ENCODE measurements at regions not wholly inside any gene's neighbourhood (a gene's known extent, or its start where the extent isn't known, plus 50 kb on each side); places are given as distances from the start of the nearest gene placed in this dataset.
"Not testable (repeated sequence)": the region's sequence is repeated elsewhere in the genome, so short reads cannot be mapped to it uniquely, and the experiment has no call there.

DNA sequence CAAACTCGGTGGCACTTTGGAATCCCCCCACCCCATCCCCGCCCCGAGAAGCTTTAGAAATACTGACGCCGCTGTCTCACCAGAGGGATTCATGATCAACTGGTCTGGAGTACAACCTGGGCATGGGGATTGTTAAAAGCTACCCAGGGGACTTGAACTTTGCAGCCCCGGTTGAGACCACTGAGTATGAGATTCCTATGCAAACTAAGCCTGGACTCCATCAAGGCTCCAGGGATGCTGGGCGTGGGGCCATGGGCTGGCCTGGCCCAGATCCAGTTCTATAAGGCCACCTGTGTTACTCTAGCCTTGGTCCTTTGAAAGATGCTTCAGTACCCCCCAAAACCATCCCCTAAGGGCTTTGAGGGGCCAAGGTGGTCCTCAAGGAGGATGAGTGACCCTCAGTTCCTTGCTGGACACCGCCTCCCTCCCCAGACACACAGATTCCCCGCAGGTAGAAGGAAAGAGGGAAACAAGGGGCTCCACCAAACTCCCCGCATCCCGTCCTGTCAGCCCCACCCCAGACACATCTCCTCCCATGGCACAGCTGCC is 68.5 kb downstream of the MRPL36 start:
- DNase-seq = no peak

DNA sequence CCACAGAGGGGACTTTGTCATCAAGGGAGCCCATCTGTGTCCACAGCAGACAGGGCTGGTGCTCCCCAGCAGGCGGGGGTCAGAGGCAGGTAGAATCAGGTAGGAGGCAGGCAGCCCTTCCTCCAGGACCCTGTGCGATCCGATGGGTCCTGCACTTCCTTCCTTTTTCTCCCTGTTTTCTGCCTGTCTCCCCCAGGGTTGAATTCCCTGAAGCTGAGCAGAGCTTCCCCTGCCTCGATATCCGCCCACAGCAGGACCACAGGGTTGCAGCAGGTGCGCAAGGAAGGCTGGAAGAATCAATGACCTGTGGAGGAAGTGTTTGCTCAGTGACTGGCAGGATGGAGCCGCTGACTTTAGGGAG is 69.2 kb downstream of the MRPL36 start:
- DNase-seq = no peak

DNA sequence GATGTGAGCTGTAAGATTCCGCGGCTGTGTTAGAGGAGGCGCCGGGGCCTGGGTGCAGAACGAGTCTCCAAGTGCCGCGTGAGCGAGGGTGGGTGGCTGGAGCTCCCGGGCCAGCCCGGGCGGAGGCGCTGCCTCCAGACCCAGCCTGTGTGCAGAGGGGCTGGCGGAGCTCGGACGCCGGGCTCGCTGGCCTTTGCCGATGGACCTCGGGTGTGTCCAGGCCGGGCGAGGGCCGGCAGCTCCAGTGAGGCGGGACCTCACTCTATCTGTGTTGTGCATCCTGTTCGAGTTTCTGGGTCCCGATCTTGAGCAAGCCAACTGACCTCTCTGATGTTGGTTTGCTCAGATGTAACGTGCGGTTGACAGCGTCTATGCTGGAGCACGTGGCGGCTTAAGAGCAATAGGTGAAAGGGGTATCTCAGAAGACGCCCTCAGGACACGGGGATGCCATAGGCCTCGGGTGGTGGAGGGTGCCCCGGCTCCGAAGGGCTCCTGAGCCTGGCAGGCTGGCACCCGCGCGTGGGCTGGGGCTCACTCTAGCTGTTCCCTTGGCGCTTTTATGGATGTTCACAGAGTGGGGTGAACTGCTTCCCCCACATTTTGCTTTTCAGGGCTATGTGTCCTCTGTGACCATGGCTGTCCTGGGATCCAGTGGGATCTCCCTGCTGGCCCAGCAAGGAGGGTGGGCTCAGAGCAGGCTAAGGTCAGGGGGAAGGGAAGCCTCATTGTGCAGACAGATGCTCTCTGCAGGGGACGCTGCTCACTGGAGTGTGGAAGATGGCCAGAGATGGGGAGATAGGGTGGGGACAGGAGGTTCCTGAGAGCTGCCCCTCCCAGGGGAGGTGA is 69.8 kb downstream of the MRPL36 start:
- no peak for DNase-seq

DNA sequence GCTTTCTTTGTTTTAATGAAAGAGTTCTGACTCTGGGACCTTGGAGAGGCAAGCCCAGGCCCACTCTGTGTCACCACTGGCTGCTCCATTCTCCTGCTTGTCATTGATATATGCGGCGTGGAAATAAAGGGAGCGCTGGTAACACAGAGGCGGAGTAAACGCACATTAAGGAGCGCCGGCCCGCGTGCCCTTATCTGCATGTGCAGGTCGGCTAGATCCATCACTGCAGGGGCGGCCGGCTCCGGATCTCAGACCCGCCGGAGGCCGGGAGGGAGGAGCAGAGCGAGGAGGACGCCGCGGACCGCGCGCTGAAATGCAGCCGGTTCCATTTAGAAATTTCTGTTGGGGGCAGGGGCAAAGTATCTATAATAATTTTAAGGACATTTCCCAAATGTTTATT is 70.8 kb downstream of the MRPL36 start:
- DNase-seq = no peak

DNA sequence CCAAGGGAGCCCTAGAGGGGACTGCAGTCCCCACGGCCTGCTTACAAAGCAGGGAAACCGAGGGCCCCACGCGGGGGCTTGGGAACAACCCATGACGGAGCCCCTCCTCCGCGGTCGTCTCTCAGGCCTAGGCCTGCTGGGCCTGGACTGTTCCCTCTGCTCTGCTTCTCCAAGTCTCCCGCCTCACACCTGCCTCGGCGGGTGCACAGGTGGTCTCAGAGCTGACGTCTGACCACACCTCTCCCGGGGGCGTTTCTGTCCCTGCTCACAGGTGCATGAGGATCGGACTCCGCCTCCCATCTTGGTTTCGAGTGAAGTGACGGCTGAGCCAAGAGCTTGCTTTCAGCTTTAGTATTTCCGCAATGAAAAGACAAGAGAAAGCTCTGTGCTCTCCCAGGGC is 72.1 kb downstream of the MRPL36 start:
- no peak for DNase-seq

DNA sequence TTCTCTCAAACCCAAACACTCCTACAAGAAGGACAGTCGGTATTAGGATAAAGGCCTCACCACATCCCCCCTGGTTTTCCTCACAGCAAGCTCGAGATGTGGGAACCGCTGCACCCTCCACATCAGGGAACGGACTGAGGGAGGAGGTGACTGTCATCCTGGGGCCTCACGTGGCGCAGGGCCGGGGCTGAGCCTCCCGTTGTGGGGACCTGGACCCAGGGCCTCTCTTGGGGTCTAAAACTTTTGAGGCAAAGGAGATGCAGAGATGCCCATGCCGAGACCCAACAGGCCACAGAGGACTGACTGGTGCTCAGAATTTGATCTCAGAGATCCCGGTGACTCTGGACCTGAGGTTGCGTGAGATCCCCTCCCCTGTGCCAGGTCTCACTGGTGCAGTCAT is 72.7 kb downstream of the MRPL36 start:
- DNase-seq = no peak

DNA sequence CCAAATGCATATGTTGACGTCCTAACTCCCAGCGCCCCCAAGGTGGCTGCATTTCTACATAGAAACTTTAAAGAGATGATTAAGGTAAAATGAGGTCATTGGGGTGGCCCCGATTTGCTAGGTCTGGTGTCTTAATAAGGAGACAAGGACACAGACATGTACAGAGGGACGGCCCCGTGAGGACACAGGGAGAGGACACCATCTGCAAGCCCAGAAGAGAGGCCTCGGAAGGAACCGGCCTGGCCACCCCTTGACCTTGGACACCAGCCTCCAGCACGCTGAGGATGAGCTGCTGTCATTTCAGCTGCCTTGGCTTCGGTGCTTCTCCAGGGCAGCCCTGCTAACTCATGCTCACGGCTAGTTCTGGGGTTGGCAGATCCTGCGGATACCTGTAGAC is 73.2 kb downstream of the MRPL36 start:
- DNase-seq = no peak

DNA sequence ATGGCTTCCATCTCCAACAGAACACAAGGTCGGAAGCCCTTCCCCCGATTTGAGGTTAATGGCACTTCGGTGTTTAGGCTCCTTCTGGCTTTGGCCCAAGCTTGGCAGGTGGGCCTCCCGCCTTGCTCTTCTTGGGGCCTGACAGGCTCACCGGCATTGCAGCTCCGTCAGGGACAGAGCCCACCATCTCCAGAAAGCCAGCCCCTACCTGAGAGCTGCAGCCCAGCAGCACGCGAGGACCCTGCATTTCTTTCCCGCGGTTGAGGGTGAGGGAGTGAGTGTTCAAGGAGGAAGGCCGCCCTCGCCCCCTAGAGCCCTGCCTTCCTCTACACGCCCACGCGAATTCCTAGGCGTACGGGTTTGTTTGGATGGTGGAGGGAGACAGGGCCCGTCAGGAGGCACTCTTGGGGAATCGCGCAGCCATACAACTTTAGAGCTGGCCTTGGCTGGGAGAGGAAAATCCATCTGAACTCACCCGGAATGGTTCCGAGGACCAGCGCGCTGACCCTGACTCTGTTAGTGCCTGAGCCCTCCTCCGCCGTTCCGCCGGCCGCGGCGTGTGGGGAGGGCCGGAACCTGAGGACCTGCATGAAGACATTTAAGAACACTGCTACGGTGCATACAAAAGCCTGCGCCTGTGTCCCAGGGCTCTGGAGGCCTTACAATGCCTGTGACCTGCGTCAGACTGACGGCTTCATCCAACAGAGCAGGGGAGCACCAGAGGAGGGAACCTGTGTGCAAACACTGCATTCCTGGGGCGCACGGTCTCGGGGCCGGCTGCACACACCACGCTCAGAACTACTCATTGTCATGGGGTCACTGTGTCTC is 73.8 kb downstream of the MRPL36 start:
- DNase-seq = no peak

DNA sequence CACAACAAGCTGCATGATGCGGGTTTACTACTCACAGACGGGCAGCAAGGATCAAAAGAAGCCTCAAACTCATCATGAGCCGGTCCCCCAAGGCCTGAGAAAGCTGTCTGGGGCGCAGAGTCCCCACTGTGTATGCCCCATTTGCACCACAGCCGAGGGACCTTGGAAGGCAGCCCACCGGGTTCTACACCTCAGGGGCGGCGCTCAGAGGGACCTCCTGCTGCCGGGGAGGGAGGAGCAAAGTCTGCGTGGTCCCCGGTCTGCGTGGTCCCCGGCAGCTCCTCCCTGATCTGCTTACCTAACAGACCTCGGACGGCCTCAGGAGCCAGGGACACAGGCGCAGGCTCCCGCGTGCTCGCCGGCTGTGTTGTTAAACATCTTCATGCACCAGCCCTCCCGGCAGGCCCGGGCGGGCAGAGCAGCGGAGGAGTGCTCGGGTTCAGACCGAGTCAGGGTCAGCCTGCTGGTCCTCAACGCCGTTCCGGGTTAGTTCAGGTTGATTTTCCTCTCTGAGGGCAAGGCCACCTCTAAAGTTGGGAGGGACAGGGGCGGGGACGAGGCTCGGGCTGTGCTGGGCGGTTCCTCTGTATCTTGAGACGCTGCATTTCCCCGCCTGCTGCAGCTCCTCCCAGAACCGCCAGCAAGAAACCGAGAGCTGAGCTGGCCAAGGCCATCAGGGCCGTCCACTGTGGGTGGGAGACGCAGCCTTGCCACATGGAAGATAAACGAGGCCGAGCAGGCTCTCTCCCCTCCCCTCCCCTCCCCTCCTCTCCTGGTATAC is 74.6 kb downstream of the MRPL36 start:
- no peak for DNase-seq

DNA sequence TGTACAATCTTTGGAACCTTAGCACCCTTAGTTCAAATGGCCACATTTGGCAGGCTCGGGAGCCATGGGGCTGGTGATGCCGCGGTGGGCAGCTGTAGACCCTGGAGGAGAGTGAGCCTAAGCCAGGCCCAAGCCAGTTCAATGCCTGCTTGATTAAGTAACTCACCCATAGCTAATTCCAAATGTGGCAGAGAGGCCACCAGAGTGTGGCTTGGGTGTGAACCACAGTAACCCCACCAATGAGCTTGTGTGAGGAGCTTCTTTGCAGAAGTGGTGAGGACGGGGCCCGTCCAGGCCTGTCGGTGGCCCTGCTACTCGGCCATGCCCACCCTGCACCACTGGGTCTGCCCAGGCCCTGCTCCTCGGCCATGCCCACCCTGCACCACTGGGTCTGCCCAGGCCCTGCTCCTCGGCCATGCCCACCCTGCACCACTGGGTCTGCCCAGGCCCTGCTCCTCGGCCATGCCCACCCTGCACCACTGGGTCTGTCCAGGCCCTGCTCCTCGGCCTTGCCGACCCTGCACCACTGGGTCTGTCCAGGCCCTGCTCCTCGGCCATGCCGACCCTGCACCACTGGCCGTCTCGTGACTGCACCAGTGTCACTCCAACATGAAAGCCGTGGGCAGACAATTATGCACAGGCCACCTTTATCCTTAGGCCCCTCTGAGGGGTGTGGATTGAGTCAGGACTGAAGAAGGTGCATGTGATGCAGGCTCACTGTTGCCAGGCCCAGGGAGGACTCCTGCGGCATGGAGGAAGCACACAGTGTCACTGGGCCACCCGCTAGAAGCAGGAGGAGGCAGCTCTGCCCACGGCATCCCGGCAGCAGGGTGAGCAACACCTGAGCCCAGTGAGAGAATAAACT is 75.4 kb downstream of the MRPL36 start:
- DNase-seq = no peak

DNA sequence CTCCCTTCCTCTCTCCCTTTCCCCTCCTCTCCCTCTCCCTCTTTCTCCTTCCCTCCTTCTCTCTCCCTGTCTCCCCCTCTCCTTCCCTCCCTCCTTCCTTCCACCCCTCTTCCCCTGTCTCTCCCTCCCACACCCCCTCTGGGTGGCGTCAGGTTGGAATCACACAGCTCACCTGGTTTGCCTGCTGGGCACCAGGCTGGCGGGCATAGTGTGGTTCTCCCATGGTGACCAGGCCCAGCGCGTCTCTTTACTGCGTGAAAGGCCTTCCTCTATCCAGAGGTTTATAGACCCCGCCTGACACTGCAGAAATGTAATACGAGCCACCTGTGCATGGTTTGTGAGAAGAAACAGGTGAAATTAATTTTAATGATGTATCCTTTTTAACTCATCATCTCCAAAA is 76.2 kb downstream of the MRPL36 start:
- no peak for DNase-seq

DNA sequence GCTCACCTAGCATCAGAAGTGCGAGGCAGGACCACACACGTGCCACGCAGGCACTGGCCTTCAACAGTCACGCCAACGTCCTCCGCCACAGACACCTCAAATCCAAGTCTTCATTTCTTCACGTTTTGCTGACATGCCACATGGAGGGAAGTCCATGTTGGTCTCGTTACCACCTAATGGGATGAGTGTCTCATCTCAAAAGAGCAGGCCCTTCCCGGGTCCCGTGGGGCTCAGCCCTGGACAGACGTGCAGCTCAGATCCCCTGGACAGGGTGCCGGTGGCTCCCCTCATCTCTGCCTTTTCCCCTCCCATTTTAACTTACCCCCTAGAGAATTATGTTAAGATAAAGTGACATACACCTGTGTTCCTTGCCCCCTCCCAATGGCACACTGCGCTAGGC is 76.8 kb downstream of the MRPL36 start:
- DNase-seq = no peak

DNA sequence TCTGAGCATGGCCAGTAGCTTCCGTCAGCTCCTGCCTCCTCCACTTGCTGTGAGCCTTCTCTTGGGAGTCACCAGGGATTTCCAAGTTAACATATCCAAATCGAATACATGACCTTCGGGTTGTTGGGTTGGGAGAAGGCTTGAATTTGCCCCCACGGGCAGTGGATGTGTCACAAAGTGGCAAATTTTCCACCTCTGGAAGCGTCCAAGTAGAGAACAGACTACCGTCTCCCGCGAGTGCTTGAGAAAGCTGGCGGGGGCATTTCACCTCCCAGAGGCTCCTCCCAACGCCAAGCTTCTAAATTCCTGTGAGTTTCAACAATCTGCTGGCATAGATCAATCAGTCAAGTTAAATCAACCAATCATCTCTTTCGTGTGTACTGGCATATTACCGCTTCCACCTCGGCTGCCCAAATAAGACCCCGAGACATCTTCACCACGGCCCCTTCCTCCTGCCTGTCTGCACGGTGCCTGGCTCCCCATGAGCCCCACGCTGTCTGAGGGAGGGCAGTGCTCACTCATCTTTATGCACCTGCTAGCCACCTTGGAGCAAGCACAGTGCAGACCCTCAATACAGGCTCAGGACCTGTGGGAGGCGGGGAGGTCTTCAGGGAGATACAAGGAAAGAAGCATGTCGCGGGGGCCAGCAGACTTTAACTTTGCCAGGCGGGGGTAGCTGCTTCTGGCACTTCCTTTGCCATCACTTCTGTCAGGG is 79.1 kb downstream of the MRPL36 start:
- DNase-seq = no peak

DNA sequence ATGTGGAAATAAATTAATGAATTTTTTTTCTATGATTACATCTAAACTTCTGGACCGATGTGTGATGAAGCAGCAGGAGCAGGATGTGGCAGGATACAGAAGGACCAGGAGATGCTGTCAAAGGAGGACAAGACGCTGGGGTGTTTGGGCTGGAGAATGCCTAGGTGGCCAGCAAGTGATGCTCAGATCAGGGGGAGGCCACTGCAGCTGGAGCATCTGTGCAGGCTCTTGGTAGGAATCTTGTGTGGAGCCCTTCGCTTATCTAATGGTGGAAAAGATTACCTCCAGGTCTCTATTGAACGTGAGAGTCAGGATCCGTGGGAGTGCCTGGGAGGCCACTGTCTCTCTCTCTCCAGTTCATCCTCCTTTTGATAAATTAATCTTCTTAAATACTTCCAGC is 79.8 kb downstream of the MRPL36 start:
- DNase-seq = no peak

DNA sequence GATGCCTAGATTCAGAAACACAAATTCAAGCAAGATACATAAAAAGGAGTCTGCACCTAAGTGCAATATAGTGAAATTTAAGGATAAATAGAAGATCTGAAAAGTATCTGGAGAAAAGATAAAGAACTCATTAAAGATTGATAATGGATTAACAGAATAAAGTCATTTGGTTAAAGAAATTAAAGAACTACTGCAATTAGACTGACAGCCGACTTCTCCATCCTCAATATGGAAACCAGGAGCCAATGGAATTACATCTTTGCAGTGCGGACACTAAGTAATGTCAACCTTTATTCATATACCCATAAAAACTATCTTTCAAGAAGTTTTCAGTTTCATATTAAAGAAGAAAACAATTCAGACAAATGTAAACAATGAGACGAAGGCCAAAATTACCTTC is 81.0 kb downstream of the MRPL36 start:
- DNase-seq = no peak

DNA sequence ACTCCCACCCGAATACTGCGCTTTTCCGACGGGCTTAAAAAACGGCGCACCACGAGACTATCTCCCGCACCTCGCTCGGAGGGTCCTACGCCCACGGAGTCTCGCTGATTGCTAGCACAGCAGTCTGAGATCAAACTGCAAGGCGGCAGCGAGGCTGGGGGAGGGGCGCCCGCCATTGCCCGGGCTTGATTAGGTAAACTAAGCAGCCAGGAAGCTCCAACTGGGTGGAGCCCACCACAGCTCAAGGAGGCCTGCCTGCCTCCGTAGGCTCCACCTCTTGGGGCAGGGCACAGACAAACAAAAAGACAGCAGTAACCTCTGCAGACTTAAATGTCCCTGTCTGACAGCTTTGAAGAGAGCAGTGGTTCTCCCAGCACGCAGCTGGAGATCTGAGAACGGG is 89.5 kb downstream of the MRPL36 start:
- not testable (repeated sequence) for DNase-seq

DNA sequence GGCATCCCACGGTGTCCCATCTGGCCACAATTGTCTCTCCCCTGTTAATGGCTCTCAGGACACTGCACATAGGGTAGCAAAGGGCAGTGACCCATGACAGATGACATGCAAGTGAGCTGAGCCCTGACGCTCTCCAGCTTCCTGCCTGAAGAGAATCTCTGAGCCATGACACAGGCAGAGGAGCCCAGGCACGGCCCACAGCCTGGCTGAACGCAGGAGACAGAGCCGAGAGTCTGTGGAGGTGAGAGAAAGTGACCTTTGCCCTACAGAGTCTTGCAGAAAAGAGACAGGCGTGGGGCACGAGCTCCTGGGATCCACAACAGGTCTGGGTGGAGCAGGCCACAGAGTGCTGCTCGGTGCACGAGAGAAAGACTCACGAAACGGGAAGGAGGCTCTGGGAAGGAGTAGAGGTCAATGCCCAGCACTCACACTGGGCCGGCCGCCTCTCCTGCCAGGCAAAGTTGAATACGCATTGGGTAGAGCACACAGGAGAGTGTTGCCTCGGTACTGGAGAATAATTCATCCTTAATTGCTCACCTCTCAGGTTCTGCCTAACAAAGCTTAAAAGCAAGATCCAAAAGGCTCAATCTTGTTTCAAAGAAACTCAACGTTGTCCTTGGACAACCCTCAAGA is 90.3 kb downstream of the MRPL36 start:
- no peak for DNase-seq

DNA sequence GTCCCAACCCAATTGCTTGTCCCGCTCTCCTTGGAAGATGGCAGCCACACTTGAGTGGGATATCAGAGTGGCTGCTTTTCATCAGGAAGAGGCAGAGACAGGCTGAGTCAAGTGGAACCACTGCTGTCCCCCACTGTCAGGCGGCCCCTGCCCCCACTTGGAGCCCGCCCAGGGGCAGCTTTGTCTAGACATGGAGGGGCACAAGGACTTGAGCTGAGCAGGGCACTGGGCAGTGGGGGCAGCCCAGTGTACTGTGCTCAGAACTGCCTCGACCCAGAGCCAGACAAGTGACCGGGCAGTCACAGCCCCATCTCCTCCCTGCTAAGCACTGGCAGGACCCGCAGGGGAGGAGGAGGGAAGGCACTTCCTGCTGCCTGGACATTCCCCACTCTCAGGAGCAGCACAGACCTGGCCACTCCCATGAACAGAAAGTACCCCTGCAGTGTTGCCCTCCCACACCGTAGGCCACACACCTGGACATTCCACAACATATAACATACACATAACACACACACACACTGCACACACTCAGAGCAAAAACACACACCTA is 91.0 kb downstream of the MRPL36 start:
- DNase-seq = no peak

DNA sequence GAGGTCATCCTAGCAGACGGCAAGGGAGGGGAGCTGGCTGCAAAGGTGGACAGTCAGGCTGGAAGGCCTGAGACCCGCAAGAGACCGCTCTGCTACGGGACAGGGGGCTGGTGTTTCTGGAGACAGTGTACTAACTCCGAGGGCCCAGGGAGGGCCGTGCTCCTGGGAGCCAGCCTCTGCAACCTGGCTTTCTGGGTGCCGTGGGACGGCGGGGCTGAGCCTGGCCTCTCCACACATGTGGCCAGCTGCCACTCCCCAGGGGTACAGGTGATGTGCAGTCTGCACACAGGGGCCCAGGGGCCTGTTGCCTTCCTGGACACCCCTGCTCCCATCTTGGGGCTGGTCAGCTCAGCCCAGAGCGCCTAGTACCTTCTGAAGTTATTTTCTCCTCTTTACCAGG is 92.2 kb downstream of the MRPL36 start:
- no peak for DNase-seq

DNA sequence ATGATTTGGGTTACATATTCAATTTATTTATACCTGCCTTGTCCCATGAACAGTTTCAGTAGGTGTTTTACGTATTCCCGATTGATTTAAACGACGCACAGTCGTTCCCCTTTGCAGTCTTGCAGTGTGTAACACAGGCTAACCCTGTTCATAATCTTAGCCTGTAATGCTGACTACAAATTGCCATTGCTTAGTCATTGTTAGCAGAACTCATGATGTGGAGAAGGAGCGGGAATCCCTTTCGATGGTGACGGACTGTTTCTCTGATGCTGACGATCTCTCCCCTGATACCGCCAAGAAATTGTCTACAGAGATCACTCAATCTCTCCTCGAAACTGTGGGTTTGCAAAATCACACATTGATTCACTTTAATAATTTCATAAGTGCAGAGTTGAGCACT is 93.2 kb downstream of the MRPL36 start:
- DNase-seq = no peak

DNA sequence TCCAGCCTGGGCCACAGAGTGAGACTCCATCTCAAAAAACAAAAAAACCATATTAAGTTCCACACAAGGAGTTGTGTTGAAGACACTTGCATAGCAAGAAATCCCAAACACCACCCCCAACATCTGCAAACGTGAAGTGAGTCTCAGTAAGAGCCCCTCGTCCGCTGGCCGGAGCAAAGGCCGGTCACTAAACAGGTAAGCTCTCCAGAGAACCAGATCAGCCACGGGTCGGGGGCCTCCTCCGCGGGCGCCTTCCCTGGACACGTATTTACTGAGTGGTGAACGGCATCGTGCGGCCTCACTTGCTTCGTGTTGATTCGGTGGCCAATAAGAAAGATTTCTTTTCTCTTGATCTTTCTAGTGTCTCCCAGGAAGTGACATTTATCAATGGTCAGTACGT is 93.6 kb downstream of the MRPL36 start:
- DNase-seq = no peak
